Ishikawa (cell line): ENCODE measurements at regions not wholly inside any gene's neighbourhood (a gene's known extent, or its start where the extent isn't known, plus 50 kb on each side); places are given as distances from the start of the nearest gene placed in this dataset.

ENCODE experiments used
- CEBPB ChIP-seq: IDR thresholded peaks from 2 replicates; pipeline ENCODE4 v1.6.1; 2012
- CREB1 ChIP-seq: IDR thresholded peaks from 2 replicates; pipeline ENCODE4 v1.6.1; 2012; ENCODE audit warnings: low read depth
- EGR1 ChIP-seq: IDR thresholded peaks from 2 replicates; pipeline ENCODE4 v1.6.1; 2012
- EP300 ChIP-seq: IDR thresholded peaks from 2 replicates; pipeline ENCODE4 v1.6.1; 2012; ENCODE audit warnings: borderline replicate concordance
- FOXM1 ChIP-seq: IDR thresholded peaks from 2 replicates; pipeline ENCODE4 v1.6.1; 2012; ENCODE audit warnings: low read depth, borderline replicate concordance
- MAX ChIP-seq: IDR thresholded peaks from 2 replicates; pipeline ENCODE4 v1.6.1; 2012
- NFIC ChIP-seq: IDR thresholded peaks from 2 replicates; pipeline ENCODE4 v1.6.1; 2012
- RAD21 ChIP-seq: IDR thresholded peaks from 2 replicates; pipeline ENCODE4 v1.6.1; 2012; ENCODE audit warnings: low read depth
- REST ChIP-seq: IDR thresholded peaks from 2 replicates; pipeline ENCODE4 v1.6.1; 2012; ENCODE audit warnings: low read depth, mild to moderate bottlenecking
- TAF1 ChIP-seq: IDR thresholded peaks from 2 replicates; pipeline ENCODE4 v1.6.1; 2012; ENCODE audit warnings: low read depth, mild to moderate bottlenecking
- TCF12 ChIP-seq: IDR thresholded peaks from 2 replicates; pipeline ENCODE4 v1.6.1; 2012; ENCODE audit warnings: low read depth
- TEAD4 ChIP-seq: IDR thresholded peaks from 2 replicates; pipeline ENCODE4 v1.6.1; 2012
- USF1 ChIP-seq: IDR thresholded peaks from 2 replicates; pipeline ENCODE4 v1.6.1; 2012
- YY1 ChIP-seq: IDR thresholded peaks from 2 replicates; pipeline ENCODE4 v1.6.1; 2012; ENCODE audit warnings: low read depth
- ZBTB7A ChIP-seq: IDR thresholded peaks from 2 replicates; pipeline ENCODE4 v1.6.1; 2012; ENCODE audit warnings: low read depth

GRCh38 chr2:16152928-16153753 is 212.8 kb downstream of the MYCN start:
- TF ChIP-seq REST: peak; percentile 78
- TF ChIP-seq USF1: no peak

- TF ChIP-seq TCF12 (no peak), TAF1 (no peak), REST (no peak), TEAD4 (no peak), YY1 (no peak), EGR1 (no peak), FOXM1 (no peak), CEBPB (no peak), MAX (no peak), ZBTB7A (no peak), RAD21 (no peak), USF1 (no peak), NFIC (no peak), EP300 (no peak), CREB1 (no peak)
Measured at GRCh38 chr2:16152071-16152927, 211.9 kb downstream of the MYCN start.

DNA sequence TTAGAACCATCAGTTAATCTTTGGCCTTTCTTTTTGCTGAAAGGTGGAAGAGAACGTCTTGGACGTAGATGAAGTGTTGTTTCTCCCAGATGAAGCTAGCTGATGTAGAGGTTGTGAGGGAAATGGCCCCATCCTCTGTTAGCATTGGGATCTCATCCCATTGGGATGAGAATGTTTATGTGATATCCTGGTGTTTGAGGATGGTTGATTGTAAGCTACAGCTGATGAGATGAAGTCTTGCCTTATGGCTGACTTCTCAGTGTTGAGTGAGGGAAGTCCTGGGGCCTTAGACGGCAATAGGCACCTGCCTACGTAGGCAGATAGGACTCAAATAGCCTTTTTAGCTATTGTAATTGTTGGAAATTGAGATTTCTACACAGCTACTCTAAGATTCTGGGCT is 211.3 kb downstream of the MYCN start:
- no peak for TF ChIP-seq FOXM1
- TF ChIP-seq RAD21: no peak
- TF ChIP-seq MAX: no peak
- no peak for TF ChIP-seq YY1
- no peak for TF ChIP-seq EGR1
- TF ChIP-seq REST: no peak
- TF ChIP-seq CEBPB: no peak
- TF ChIP-seq NFIC: no peak
- TF ChIP-seq TCF12: no peak
- no peak for TF ChIP-seq USF1
- no peak for TF ChIP-seq TEAD4
- no peak for TF ChIP-seq TAF1
- no peak for TF ChIP-seq CREB1
- no peak for TF ChIP-seq ZBTB7A
- no peak for TF ChIP-seq EP300

DNA sequence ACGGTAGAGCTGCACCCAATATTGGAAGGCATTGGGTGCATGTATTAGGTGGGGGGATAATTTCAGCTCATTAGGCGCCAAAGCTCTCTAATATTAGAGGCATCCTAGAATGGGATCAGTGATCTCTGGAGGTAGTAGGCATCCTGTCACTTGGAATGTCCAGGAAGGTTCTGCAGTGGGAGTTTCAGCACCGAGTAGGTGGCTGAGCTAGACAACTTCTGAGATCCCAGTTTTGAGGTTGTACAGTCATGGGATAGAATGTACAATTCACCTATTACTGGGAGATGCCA is 210.9 kb downstream of the MYCN start:
- TF ChIP-seq TCF12 (no peak), ZBTB7A (no peak), YY1 (no peak), CREB1 (no peak), FOXM1 (no peak), NFIC (no peak), TAF1 (no peak), USF1 (no peak), EP300 (no peak), CEBPB (no peak), TEAD4 (no peak), EGR1 (no peak), RAD21 (no peak), REST (no peak), MAX (no peak)
